Neural cell (in vitro differentiated cells): ENCODE measurements at regions not wholly inside any gene's neighbourhood (a gene's known extent, or its start where the extent isn't known, plus 50 kb on each side); places are given as distances from the start of the nearest gene placed in this dataset.

Experiments used
- H2AFZ ChIP-seq: fragments of 200-600, 300-800 bp; sonication (generic), shearing (Covaris generic); 2 replicates; pipeline ENCODE4 v1.6.0; 2014; ENCODE audit warnings: low read depth, mild to moderate bottlenecking, antibody characterized with exemption, low read length, moderate library complexity
- H3F3A ChIP-seq: fragments of 200-600 bp; shearing (Covaris generic); 2 replicates; pipeline ENCODE4 v1.6.1; 2016; ENCODE audit warnings: mild to moderate bottlenecking, moderate library complexity, mixed read lengths, antibody characterized with exemption, low read length; ENCODE audit not compliant: insufficient read depth, poor library complexity, severe bottlenecking
- H3K27ac ChIP-seq: fragments of 200-600, 300-800 bp; sonication (generic), shearing (Covaris generic); 2 replicates; pipeline ENCODE4 v1.5.1; 2014; ENCODE audit warnings: mild to moderate bottlenecking, low read length, moderate library complexity
- H3K27me3 ChIP-seq: fragments of 300-800, 200-600 bp; sonication (generic), shearing (Covaris generic); 2 replicates; pipeline ENCODE4 v1.6.0; 2014; ENCODE audit warnings: mild to moderate bottlenecking, low read depth, low read length, moderate library complexity; ENCODE audit not compliant: insufficient read depth
- H3K36me3 ChIP-seq: fragments of 300-800, 200-600 bp; sonication (generic), shearing (Covaris generic); 2 replicates; pipeline ENCODE4 v1.5.1; 2014; ENCODE audit warnings: mild to moderate bottlenecking, antibody characterized with exemption, low read length, moderate library complexity; ENCODE audit not compliant: insufficient read depth
- H3K4me2 ChIP-seq: fragments of 300-800, 200-600 bp; sonication (generic), shearing (Covaris generic); 2 replicates; pipeline ENCODE4 v1.6.0; 2014; ENCODE audit warnings: mild to moderate bottlenecking, low read length
- H3K4me3 ChIP-seq: fragments of 300-800, 200-600 bp; sonication (generic), shearing (Covaris generic); 2 replicates; pipeline ENCODE4 v1.5.1; 2014; ENCODE audit warnings: mild to moderate bottlenecking, low read length, moderate library complexity
- H3K79me2 ChIP-seq: fragments of 200-600 bp; shearing (Covaris generic); replicated peaks from 2 replicates; pipeline ENCODE4 v1.6.0; 2014; ENCODE audit warnings: mild to moderate bottlenecking, low read length, moderate library complexity; ENCODE audit not compliant: insufficient read depth
- H3K9ac ChIP-seq: fragments of 300-800, 200-600 bp; sonication (generic), shearing (Covaris generic); 2 replicates; pipeline ENCODE4 v1.6.1; 2016; ENCODE audit warnings: mild to moderate bottlenecking, low read length, mixed read lengths
- H3K9me2 ChIP-seq: fragments of 200-600 bp; shearing (Covaris generic); 2 replicates; pipeline ENCODE4 v1.6.1; 2016; ENCODE audit warnings: mild to moderate bottlenecking, low read length, mixed read lengths; ENCODE audit not compliant: insufficient read depth
- H3K9me3 ChIP-seq: fragments of 200-600, 300-800 bp; sonication (generic), shearing (Covaris generic); 2 replicates; pipeline ENCODE4 v1.6.1; 2016; ENCODE audit warnings: mild to moderate bottlenecking, mixed run types, low read length, moderate library complexity, mixed read lengths
- H4K20me1 ChIP-seq: fragments of 200-600 bp; shearing (Covaris generic); 2 replicates; pipeline ENCODE4 v1.6.1; 2016; ENCODE audit warnings: mild to moderate bottlenecking, mixed run types; ENCODE audit not compliant: insufficient read depth
- CTCF ChIP-seq: fragments of 450-650 bp; IDR thresholded peaks from 2 replicates; pipeline ENCODE4 v1.5.1; 2014; ENCODE audit warnings: antibody characterized with exemption, mild to moderate bottlenecking, moderate library complexity; ENCODE audit not compliant: poor library complexity, severe bottlenecking
- EP300 ChIP-seq: fragments of 450-650 bp; conservative IDR thresholded peaks from 2 replicates; pipeline ENCODE4 v1.6.1; 2014; ENCODE audit warnings: antibody characterized with exemption, mild to moderate bottlenecking, moderate library complexity; ENCODE audit not compliant: poor library complexity, severe bottlenecking
- EZH2 ChIP-seq: fragments of 200-600, 300-800 bp; shearing (Covaris generic), sonication (generic); IDR thresholded peaks from 2 replicates; pipeline ENCODE4 v1.6.1; 2014; ENCODE audit warnings: antibody characterized with exemption, low read length, borderline replicate concordance, mild to moderate bottlenecking; ENCODE audit not compliant: insufficient read depth, poor library complexity, severe bottlenecking
- MXI1 ChIP-seq: fragments of 450-650 bp; conservative IDR thresholded peaks from 2 replicates; pipeline ENCODE4 v1.6.1; 2014; ENCODE audit warnings: antibody characterized with exemption, mild to moderate bottlenecking; ENCODE audit not compliant: poor library complexity, severe bottlenecking
- POLR2AphosphoS5 ChIP-seq: IDR thresholded peaks from 2 replicates; pipeline ENCODE4 v1.6.1; 2012
- RAD21 ChIP-seq: fragments of 450-650 bp; conservative IDR thresholded peaks from 2 replicates; pipeline ENCODE4 v1.6.1; 2014; ENCODE audit warnings: antibody characterized with exemption, mild to moderate bottlenecking, moderate library complexity
- REST ChIP-seq: IDR thresholded peaks from 2 replicates; pipeline ENCODE4 v1.6.1; 2012; ENCODE audit warnings: borderline replicate concordance
- SMC3 ChIP-seq: fragments of 450-650 bp; conservative IDR thresholded peaks from 2 replicates; pipeline ENCODE4 v1.6.1; 2014; ENCODE audit warnings: antibody characterized with exemption, mild to moderate bottlenecking, moderate library complexity; ENCODE audit not compliant: poor library complexity
- TAF1 ChIP-seq: IDR thresholded peaks from 2 replicates; pipeline ENCODE4 v1.6.1; 2012; ENCODE audit warnings: low read depth

DNA sequence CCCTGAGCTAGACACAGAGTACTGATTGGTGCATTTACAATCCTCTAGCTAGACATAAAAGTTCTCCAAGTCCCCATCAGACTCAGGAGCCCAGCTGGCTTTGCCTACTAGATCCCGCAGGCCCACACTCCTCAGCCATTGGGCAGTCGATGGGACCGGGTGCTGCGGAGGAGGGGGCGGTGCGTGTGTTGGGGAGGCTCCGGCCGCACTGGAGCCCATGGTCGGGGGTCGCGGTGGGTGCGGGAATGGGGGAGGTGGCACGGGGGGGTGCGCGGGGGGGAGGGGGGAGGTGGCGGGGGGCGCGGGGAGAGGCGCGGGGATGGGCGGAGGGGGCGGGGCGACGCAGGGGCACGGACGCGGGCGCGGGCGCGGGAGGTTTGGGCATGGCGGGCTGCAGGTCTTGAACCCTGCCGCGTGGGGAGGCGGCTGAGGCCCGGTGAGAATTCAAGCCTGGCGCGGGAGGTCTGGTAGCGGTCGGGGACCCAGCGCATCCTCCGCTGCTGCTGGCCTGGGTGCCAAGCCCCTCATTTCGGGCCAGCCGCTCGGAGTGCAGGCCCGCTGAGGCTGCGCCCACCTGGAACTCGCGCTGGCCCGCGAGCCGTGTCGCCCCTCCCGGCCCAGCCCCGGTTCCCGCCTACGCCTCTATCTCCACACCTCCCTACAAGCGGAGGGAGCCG lies 674.1 kb downstream of the SLITRK5 start:
- Histone ChIP-seq H3K4me2 (no peak overlapping the region), H3F3A (no peaks in the 10 kb centered on the region)

GRCh38 chr13:88360761-88361160 lies 689.6 kb downstream of the SLITRK5 start:
- no peaks in the 10 kb centered on the region for H3K79me2 ChIP-seq
- H3K9ac ChIP-seq = no peak overlapping the region
- no peaks in the 10 kb centered on the region for H3F3A ChIP-seq
- H3K9me2 ChIP-seq = no peaks in the 10 kb centered on the region
- H3K36me3 ChIP-seq = no peaks in the 10 kb centered on the region
- no peak overlapping the region for H3K4me3 ChIP-seq
- no peaks in the 10 kb centered on the region for H3K27me3 ChIP-seq
- H2AFZ ChIP-seq = no peak overlapping the region
- H3K27ac ChIP-seq = no peak overlapping the region
- no peaks in the 10 kb centered on the region for H4K20me1 ChIP-seq
- H3K9me3 ChIP-seq = no peaks in the 10 kb centered on the region
- no peak overlapping the region for H3K4me2 ChIP-seq
- TF ChIP-seq SMC3 = no peak
- TF ChIP-seq POLR2AphosphoS5 = no peak
- no peak for TF ChIP-seq EP300
- TF ChIP-seq CTCF = no peak
- no peak for TF ChIP-seq EZH2

More for the DNA sequence above, 674.1 kb downstream of the SLITRK5 start:
- no peak overlapping the region for H2AFZ ChIP-seq
- H3K36me3 ChIP-seq = no peaks in the 10 kb centered on the region
- H3K9ac ChIP-seq = no peak overlapping the region
- no peak overlapping the region for H3K27ac ChIP-seq
- no peaks in the 10 kb centered on the region for H3K79me2 ChIP-seq
- H4K20me1 ChIP-seq = no peaks in the 10 kb centered on the region
- no peaks in the 10 kb centered on the region for H3K9me2 ChIP-seq
- no peaks in the 10 kb centered on the region for H3K9me3 ChIP-seq
- H3K27me3 ChIP-seq = no peaks in the 10 kb centered on the region
- H3K4me3 ChIP-seq = no peak overlapping the region
- TF ChIP-seq RAD21 = no peak
- no peak for TF ChIP-seq TAF1
- no peak for TF ChIP-seq CTCF
- no peak for TF ChIP-seq MXI1
- TF ChIP-seq EP300 = no peak
- no peak for TF ChIP-seq EZH2
- no peak for TF ChIP-seq SMC3
- TF ChIP-seq REST = no peak
- TF ChIP-seq POLR2AphosphoS5 = no peak
